ENCODE measurements at regions not wholly inside any gene's neighbourhood (a gene's known extent, or its start where the extent isn't known, plus 50 kb on each side); places are given as distances from the start of the nearest gene placed in this dataset.

DNA sequence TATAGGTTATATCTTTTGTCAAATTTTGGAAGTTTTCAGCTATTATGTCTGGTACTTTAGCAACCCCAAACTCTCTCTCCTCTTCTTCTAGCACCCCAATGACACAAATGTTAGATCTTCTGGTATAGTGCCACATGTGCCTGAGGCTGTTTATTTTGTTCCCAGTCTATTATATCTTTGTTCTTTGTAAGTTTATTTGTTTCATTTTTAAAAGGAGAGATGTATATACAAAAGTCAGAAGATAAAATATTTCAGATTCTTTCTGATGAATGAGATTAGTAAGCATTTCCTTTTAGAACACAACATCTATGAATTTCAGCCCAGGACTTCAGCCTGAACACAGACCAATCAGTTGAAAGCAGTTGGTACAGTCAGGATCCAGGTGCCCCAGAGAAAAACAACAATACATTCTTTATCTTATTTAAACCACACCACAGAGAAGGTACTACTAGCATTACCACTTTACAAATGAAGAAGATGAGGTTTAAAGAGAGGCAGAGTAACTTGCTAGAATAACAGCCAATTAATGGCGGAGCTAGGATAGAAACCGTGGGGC is 114.1 kb upstream of the BTG1 start:
- Histone ChIP-seq H3K36me3 (no peaks in the 10 kb centered on the region), H3K9me3 (no peaks in the 10 kb centered on the region), H3K4me3 (ENCODE audit: low read depth, low read length) (no peak overlapping the region), H3K27me3 (no peaks in the 10 kb centered on the region), H3K4me1 (no peaks in the 10 kb centered on the region)
- TF ChIP-seq, protein P1, sequence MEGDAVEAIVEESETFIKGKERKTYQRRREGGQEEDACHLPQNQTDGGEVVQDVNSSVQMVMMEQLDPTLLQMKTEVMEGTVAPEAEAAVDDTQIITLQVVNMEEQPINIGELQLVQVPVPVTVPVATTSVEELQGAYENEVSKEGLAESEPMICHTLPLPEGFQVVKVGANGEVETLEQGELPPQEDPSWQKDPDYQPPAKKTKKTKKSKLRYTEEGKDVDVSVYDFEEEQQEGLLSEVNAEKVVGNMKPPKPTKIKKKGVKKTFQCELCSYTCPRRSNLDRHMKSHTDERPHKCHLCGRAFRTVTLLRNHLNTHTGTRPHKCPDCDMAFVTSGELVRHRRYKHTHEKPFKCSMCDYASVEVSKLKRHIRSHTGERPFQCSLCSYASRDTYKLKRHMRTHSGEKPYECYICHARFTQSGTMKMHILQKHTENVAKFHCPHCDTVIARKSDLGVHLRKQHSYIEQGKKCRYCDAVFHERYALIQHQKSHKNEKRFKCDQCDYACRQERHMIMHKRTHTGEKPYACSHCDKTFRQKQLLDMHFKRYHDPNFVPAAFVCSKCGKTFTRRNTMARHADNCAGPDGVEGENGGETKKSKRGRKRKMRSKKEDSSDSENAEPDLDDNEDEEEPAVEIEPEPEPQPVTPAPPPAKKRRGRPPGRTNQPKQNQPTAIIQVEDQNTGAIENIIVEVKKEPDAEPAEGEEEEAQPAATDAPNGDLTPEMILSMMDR (IDR thresholded peaks at IDR 0.05; ENCODE audit: low read depth, low read length), result no peak
- no peak for DNase-seq

DNA sequence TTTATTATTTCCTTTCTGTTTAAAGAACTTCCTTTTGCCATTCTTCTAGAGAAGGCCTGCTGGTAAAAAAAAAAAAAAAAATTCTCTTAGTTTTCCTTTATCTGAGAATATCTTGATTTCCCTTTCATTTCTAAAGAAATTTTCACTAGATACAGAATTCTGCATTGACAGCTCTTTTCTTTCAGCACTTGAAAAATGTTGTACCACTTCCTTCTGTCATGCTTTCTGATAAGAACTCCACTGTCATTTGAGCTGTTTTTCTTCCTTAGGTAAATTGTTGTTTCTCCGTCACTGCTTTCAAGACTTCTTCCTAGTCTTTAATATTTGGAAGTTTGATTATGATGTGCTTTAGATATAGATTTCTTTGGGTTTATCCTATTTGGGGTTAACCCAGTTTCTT is 113.6 kb upstream of the BTG1 start:
- DNase-seq, result no peak
- TF ChIP-seq, protein P1 (IDR thresholded peaks at IDR 0.05; ENCODE audit: low read depth, low read length), result no peak
- Histone ChIP-seq H3K4me1 (no peaks in the 10 kb centered on the region), H3K27me3 (no peaks in the 10 kb centered on the region), H3K36me3 (no peaks in the 10 kb centered on the region), H3K4me3 (ENCODE audit: low read depth, low read length) (no peak overlapping the region), H3K9me3 (no peaks in the 10 kb centered on the region)

DNA sequence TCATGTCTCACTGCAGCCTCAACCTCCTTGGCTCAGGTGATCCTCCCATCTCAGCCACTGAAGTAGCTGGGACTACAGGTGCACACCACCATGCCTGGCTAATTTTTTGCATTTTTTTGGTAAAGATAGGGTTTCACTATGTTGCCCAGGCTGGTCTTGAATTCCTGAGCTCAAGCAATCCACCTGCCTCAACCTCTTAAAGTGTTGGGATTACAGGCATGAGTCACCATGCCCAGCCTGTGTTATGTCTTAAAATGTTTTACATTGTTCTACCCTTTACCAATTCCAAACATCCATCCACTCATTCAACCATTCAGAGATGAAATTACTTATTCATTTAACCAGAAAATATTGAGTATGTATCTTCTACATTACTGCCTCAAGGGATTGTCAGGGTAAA is 111.6 kb upstream of the BTG1 start:
- TF ChIP-seq, protein P1 (IDR thresholded peaks at IDR 0.05; ENCODE audit: low read depth, low read length), result no peak
- no peaks in the 10 kb centered on the region for H3K27me3 ChIP-seq
- DNase-seq, result no peak
- H3K4me3 ChIP-seq (ENCODE audit: low read depth, low read length), result no peak overlapping the region
- H3K4me1 ChIP-seq, result no peaks in the 10 kb centered on the region
- no peaks in the 10 kb centered on the region for H3K36me3 ChIP-seq
- no peaks in the 10 kb centered on the region for H3K9me3 ChIP-seq

DNA sequence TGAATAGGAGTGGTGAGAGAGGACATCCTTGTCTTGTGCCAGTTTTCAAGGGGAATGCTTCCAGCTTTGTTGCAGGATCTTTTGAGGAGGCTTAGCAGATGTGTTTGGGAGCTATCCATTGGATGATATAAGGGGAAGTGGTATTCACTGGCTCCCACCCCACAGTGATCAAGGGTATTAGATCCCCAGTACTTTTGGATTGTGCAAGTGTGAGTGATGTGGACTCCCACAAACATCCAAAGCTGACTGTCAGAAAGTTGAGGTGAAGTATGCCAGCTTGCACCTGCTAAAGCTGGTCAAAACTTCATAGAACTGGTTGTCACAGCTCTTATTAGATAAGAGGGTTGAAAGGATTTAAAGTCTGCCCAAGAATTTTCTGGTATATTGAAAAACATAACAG is 110.1 kb upstream of the BTG1 start:
- Histone ChIP-seq H3K4me1 (no peaks in the 10 kb centered on the region), H3K27me3 (no peaks in the 10 kb centered on the region), H3K4me3 (ENCODE audit: low read depth, low read length) (no peak overlapping the region), H3K9me3 (no peaks in the 10 kb centered on the region), H3K36me3 (no peaks in the 10 kb centered on the region)
- DNase-seq, result no peak
- TF ChIP-seq, protein P1 (IDR thresholded peaks at IDR 0.05; ENCODE audit: low read depth, low read length), result no peak

- Histone ChIP-seq H3K4me3 (ENCODE audit: low read depth, low read length) (no peak overlapping the region), H3K9me3 (no peaks in the 10 kb centered on the region), H3K36me3 (no peaks in the 10 kb centered on the region), H3K27me3 (no peaks in the 10 kb centered on the region), H3K4me1 (no peaks in the 10 kb centered on the region)
- TF ChIP-seq, protein P1 (IDR thresholded peaks at IDR 0.05; ENCODE audit: low read depth, low read length), result no peak
- no peak for DNase-seq
Observed at GRCh38 chr12:92253301-92253700, 107.7 kb upstream of the BTG1 start.

- TF ChIP-seq, protein P1 (IDR thresholded peaks at IDR 0.05; ENCODE audit: low read depth, low read length), result no peak
- no peak for DNase-seq
Observed at GRCh38 chr12:92248977-92249376, 103.3 kb upstream of the BTG1 start.

More at GRCh38 chr12:92248977-92249376, 103.3 kb upstream of the BTG1 start:
- Histone ChIP-seq H3K27me3 (no peaks in the 10 kb centered on the region), H3K9me3 (no peaks in the 10 kb centered on the region), H3K36me3 (no peaks in the 10 kb centered on the region), H3K4me1 (peaks cover 3% of the 10 kb centered on the region; the same call in 1 of the 2 replicates), H3K4me3 (ENCODE audit: low read depth, low read length) (no peak overlapping the region)

Data from BE2C (cell line).